Activated CD8-positive, alpha-beta T cell treated with anti-CD3 and anti-CD28 coated beads for 36 hours (primary cell): ENCODE measurements at regions not wholly inside any gene's neighbourhood (a gene's known extent, or its start where the extent isn't known, plus 50 kb on each side); places are given as distances from the start of the nearest gene placed in this dataset.
"Not testable (repeated sequence)": the region's sequence is repeated elsewhere in the genome, so short reads cannot be mapped to it uniquely, and the experiment has no call there.

Experiments used
- ATAC-seq: fragments of 200-7000 bp; cut with Tn5 transposase; one replicate; pipeline ENCODE4 v1.10.0; 2021; ENCODE audit warnings: mild to moderate bottlenecking, moderate library complexity
- CTCF ChIA-PET: fragments of 350-600 bp; sonication (Branson Sonifier 250); formaldehyde crosslinking; loops from one replicate; lab custom pipeline; 2021; ENCODE audit warnings: antibody characterized with exemption; lab: Charles Lee
- POLR2A ChIA-PET: fragments of 350-600 bp; sonication (Branson Sonifier 250); formaldehyde crosslinking; loops from one replicate; lab custom pipeline; 2021; ENCODE audit warnings: antibody characterized with exemption; lab: Charles Lee
- DNase-seq: peaks from one replicate; pipeline ENCODE4 v3.0.0-alpha.2; 2020
- H3K27ac Mint-ChIP-seq: one replicate; pipeline ENCODE4 v1.8.0; 2021; ENCODE audit warnings: mild to moderate bottlenecking, mixed read lengths
- H3K27me3 Mint-ChIP-seq: one replicate; pipeline ENCODE4 v1.8.0; 2021; ENCODE audit warnings: mixed read lengths
- H3K36me3 Mint-ChIP-seq: one replicate; pipeline ENCODE4 v1.8.0; 2021; ENCODE audit warnings: low read depth, mixed read lengths
- H3K4me1 Mint-ChIP-seq: one replicate; pipeline ENCODE4 v1.8.0; 2021; ENCODE audit warnings: low read depth, mixed read lengths
- H3K4me3 Mint-ChIP-seq: one replicate; pipeline ENCODE4 v1.8.0; 2021; ENCODE audit warnings: mild to moderate bottlenecking, moderate library complexity, mixed read lengths
- H3K9me3 Mint-ChIP-seq: one replicate; pipeline ENCODE4 v1.8.0; 2021; ENCODE audit warnings: mixed read lengths
- intact Hi-C: fragments of 100-400 bp; cut with micrococcal nuclease; formaldehyde crosslinking; loops from one replicate; pipeline ENCODE4 v1.10.0; 2022
- TF ChIP-seq, protein P1 (sequence below): fragments of 200-600 bp; IDR thresholded peaks from one replicate; pipeline ENCODE4 v1.8.0; 2022; ENCODE audit warnings: antibody characterized with exemption, mild to moderate bottlenecking

DNA sequence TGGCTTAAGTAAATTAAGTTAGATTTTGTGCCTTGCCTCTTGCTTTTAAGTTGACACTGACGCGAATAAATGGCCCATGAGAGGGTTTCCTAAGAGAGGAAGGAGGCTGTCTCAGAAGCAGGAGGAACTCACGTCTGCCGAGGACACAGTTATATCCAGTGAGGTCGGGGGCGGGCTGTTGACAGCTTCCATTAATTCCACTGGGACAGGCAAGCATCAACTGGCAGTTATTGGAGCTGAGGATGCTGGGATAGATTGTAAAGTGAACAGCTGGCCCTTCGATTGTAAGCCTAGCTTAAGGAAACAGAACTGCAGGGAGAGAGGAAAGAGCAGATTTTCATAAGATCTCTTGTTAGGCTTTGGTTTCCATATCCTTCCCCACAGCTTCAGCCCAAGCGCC, 399.2 kb downstream of the IPO8 start:
- H3K9me3 Mint-ChIP-seq, result peaks cover 3% of the 10 kb centered on the region
- no peak for ATAC-seq
- POLR2A ChIA-PET, result no interaction called here
- H3K4me3 Mint-ChIP-seq, result no peak overlapping the region
- no peaks in the 10 kb centered on the region for H3K36me3 Mint-ChIP-seq
- CTCF ChIA-PET, result no interaction called here
- DNase-seq, result no peak
- TF ChIP-seq, protein P1, sequence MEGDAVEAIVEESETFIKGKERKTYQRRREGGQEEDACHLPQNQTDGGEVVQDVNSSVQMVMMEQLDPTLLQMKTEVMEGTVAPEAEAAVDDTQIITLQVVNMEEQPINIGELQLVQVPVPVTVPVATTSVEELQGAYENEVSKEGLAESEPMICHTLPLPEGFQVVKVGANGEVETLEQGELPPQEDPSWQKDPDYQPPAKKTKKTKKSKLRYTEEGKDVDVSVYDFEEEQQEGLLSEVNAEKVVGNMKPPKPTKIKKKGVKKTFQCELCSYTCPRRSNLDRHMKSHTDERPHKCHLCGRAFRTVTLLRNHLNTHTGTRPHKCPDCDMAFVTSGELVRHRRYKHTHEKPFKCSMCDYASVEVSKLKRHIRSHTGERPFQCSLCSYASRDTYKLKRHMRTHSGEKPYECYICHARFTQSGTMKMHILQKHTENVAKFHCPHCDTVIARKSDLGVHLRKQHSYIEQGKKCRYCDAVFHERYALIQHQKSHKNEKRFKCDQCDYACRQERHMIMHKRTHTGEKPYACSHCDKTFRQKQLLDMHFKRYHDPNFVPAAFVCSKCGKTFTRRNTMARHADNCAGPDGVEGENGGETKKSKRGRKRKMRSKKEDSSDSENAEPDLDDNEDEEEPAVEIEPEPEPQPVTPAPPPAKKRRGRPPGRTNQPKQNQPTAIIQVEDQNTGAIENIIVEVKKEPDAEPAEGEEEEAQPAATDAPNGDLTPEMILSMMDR, result no peak
- no peaks in the 10 kb centered on the region for H3K27me3 Mint-ChIP-seq
- no peak overlapping the region for H3K27ac Mint-ChIP-seq
- intact Hi-C loops, result no loop called here
- no peaks in the 10 kb centered on the region for H3K4me1 Mint-ChIP-seq

DNA sequence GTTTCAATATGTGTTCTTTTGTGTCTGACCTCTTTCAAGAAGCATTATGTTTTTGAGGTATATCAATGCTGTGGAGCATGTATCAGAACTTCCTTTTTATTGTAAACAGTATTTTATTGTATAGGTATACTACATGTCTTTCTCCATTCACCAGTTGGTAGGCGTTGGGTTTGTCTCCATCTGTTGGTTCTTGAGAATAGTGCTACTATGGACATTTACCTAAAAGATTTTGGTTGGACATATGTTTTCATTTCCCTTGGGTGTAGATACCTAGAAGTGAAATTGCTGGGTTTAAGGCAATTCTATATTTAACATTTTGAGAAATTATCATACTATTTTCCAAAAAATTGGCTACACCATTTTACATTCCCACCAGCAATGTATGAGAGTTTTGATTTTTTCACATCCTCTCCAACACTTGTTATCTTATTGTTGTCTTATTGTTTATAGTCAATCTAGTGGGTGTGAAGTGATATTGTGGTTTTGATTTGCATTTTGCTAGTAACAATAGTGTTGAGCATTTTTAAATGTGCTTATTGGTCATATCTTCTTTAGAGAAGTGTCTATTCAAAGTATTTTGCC, 409.2 kb downstream of the IPO8 start:
- ATAC-seq (no peak), DNase-seq (no peak)
- Mint-ChIP-seq H3K9me3 (no peaks in the 10 kb centered on the region), H3K36me3 (no peaks in the 10 kb centered on the region), H3K27ac (no peak overlapping the region), H3K4me1 (no peaks in the 10 kb centered on the region), H3K4me3 (no peak overlapping the region), H3K27me3 (no peaks in the 10 kb centered on the region)
- TF ChIP-seq, protein P1, result no peak
- POLR2A ChIA-PET, result no interaction called here
- intact Hi-C loops, result no loop called here
- CTCF ChIA-PET, result no interaction called here

DNA sequence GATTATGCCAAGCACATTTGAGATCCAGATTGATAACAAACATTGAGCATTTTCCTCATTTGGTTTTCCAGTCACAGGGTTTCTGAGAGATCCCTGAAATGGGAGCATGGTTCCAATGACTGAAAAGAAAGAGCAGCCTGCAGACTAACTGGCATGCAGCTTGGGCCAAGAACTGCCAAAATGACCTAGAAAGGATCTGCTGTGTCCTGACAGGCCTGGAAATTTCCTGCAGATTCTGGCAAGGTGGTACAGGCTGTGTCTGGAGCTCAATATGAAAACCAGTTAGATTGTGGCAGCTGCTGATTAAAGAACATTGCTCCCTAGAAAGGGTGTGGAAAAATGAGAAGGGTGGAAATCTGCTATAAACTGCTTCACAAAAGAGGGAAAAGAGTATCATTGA, 417.3 kb downstream of the IPO8 start:
- TF ChIP-seq, protein P1, result no peak
- no peaks in the 10 kb centered on the region for H3K36me3 Mint-ChIP-seq
- H3K9me3 Mint-ChIP-seq, result peaks cover 3% of the 10 kb centered on the region
- H3K4me1 Mint-ChIP-seq, result no peaks in the 10 kb centered on the region
- intact Hi-C loops, result no loop called here
- CTCF ChIA-PET, result no interaction called here
- DNase-seq (no peak), ATAC-seq (no peak)
- POLR2A ChIA-PET, result no interaction called here
- no peak overlapping the region for H3K27ac Mint-ChIP-seq
- no peak overlapping the region for H3K4me3 Mint-ChIP-seq
- no peaks in the 10 kb centered on the region for H3K27me3 Mint-ChIP-seq

DNA sequence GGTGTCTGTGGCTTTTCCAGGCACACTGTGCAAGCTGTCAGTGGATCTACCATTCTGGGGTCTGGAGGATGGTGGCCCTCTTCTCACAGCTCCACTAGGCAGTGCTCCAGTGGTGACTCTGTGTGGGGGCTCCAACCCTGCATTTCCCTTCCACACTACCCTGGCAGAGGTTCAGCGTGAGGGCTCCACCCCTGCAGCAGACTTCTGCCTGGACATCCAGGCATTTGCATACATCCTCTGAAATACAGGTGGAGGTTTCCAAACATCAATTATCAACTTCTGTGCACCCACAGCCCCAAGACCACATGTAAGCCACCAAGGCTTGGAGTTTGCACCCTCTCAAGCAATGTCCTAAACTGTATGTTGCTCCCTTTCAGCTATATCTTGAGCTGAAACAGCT, 423.2 kb downstream of the IPO8 start:
- POLR2A ChIA-PET, CTCF ChIA-PET, H3K9me3 Mint-ChIP-seq, H3K36me3 Mint-ChIP-seq, H3K27ac Mint-ChIP-seq, ATAC-seq, H3K4me3 Mint-ChIP-seq, H3K27me3 Mint-ChIP-seq, intact Hi-C loops, DNase-seq, H3K4me1 Mint-ChIP-seq: not testable (repeated sequence)

DNA sequence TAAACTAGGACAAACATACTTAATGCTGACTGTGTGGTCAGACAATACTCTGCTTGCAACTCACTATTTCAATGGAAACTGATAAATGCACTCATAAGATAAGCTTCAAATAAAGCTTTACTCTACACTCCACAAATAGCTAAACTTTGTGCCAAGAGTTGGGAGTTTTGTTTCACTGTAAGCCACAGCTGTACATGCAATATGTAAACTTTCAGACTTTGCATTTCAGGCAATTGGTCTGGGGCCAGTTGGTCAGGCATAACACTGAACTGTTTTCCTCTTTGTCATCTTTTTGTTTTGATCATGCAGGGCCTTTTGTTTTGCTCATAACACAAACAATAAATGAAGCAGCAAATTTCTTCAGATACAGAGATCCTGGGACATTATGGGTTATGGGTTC, 426.2 kb downstream of the IPO8 start:
- DNase-seq (no peak), ATAC-seq (no peak)
- no peaks in the 10 kb centered on the region for H3K4me1 Mint-ChIP-seq
- TF ChIP-seq, protein P1, result no peak
- H3K4me3 Mint-ChIP-seq, result no peak overlapping the region
- POLR2A ChIA-PET, result no interaction called here
- no peaks in the 10 kb centered on the region for H3K27me3 Mint-ChIP-seq
- peaks cover 6% of the 10 kb centered on the region for H3K9me3 Mint-ChIP-seq
- no peaks in the 10 kb centered on the region for H3K36me3 Mint-ChIP-seq
- no peak overlapping the region for H3K27ac Mint-ChIP-seq
- intact Hi-C loops, result no loop called here
- CTCF ChIA-PET, result no interaction called here

DNA sequence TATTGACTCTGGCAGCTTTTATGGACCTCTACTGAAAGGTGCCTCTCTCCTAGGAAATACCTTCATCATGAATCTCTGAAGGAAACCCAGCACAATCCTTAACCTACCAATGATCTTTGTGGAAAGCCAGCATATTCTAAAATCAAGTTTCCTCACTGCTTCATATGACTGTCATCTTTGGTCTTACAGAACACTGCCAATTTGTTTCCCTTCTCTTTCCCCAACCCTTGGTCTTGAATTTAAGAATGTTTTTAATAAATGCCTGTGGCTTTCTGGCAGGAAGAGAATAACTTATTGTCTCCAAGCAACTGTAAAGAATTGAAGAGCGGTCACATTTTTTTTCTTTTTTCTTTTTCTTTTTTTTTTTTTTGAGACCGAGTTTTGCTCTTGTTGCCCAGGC, 427.6 kb downstream of the IPO8 start:
- H3K27ac Mint-ChIP-seq, result no peak overlapping the region
- intact Hi-C loops, result no loop called here
- H3K27me3 Mint-ChIP-seq, result no peaks in the 10 kb centered on the region
- no peaks in the 10 kb centered on the region for H3K36me3 Mint-ChIP-seq
- DNase-seq, result no peak
- TF ChIP-seq, protein P1, result no peak
- peaks cover 1% of the 10 kb centered on the region for H3K9me3 Mint-ChIP-seq
- no peaks in the 10 kb centered on the region for H3K4me1 Mint-ChIP-seq
- no peak overlapping the region for H3K4me3 Mint-ChIP-seq
- CTCF ChIA-PET, result no interaction called here
- ATAC-seq, result no peak
- POLR2A ChIA-PET, result no interaction called here
